C4-2B (cell line): ENCODE measurements at regions not wholly inside any gene's neighbourhood (a gene's known extent, or its start where the extent isn't known, plus 50 kb on each side); places are given as distances from the start of the nearest gene placed in this dataset.

Experiments
- H3K27ac ChIP-seq: fragments of 450-650 bp; 2 replicates; pipeline ENCODE4 v1.5.1; 2017
- CTCF ChIP-seq: fragments of 450-650 bp; conservative IDR thresholded peaks from 2 replicates; pipeline ENCODE4 v1.5.1; 2017; ENCODE audit warnings: mild to moderate bottlenecking
- ZFX ChIP-seq: fragments of 450-650 bp; IDR thresholded peaks from 2 replicates; pipeline ENCODE4 v1.6.1; 2017

- no peak overlapping the region for H3K27ac ChIP-seq
- TF ChIP-seq CTCF = no peak
These were observed 857.8 kb downstream of the CENPC start for GRCh38 chr4:66687459-66687858.

GRCh38 chr4:66681962-66682361 is 863.3 kb downstream of the CENPC start:
- no peak for TF ChIP-seq CTCF
- TF ChIP-seq ZFX = no peak
- no peak overlapping the region for H3K27ac ChIP-seq

GRCh38 chr4:66667249-66667648 is 878.1 kb downstream of the CENPC start:
- TF ChIP-seq ZFX (no peak), CTCF (no peak)
- H3K27ac ChIP-seq = no peak overlapping the region

- no peak overlapping the region for H3K27ac ChIP-seq
- TF ChIP-seq ZFX (no peak), CTCF (no peak)
These were observed 882.7 kb downstream of the CENPC start for GRCh38 chr4:66662620-66663019.

GRCh38 chr4:66658809-66659208 is 886.5 kb downstream of the CENPC start:
- H3K27ac ChIP-seq = no peak overlapping the region
- TF ChIP-seq ZFX = no peak
- TF ChIP-seq CTCF = no peak

DNA sequence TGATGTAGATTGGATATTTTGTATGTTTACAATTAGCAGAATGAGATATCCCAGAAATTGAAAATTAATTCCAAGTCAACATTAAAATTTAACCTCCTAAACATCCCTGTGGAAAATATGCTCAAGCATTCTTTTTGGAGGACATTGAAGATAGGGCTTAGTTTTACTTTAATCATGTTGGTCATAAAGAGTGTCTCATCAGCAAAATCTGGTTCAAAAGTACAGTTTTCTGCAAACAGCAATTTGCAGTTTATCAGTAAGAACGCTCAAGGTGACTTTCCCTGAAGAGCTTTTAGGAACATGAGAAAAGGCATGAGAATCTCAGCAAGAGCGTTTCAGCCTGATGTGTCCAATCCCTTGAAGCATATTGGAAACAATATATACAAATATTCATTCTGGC is 889.8 kb downstream of the CENPC start:
- TF ChIP-seq ZFX (no peak), CTCF (no peak)
- no peak overlapping the region for H3K27ac ChIP-seq

- TF ChIP-seq ZFX = no peak
- TF ChIP-seq CTCF = no peak
- H3K27ac ChIP-seq = no peak overlapping the region
These were observed 891.4 kb downstream of the CENPC start for GRCh38 chr4:66653937-66654336.

- H3K27ac ChIP-seq = no peak overlapping the region
- no peak for TF ChIP-seq ZFX
- no peak for TF ChIP-seq CTCF
These were observed 896.1 kb downstream of the CENPC start for GRCh38 chr4:66649236-66649635.
